C4-2B (cell line): ENCODE measurements at regions not wholly inside any gene's neighbourhood (a gene's known extent, or its start where the extent isn't known, plus 50 kb on each side); places are given as distances from the start of the nearest gene placed in this dataset.

Experiments used
- H3K27ac ChIP-seq: fragments of 450-650 bp; 2 replicates; pipeline ENCODE4 v1.5.1; 2017
- ZFX ChIP-seq: fragments of 450-650 bp; IDR thresholded peaks from 2 replicates; pipeline ENCODE4 v1.6.1; 2017
- TF ChIP-seq, protein P1 (sequence below): fragments of 450-650 bp; conservative IDR thresholded peaks from 2 replicates; pipeline ENCODE4 v1.5.1; 2017; ENCODE audit warnings: mild to moderate bottlenecking

DNA sequence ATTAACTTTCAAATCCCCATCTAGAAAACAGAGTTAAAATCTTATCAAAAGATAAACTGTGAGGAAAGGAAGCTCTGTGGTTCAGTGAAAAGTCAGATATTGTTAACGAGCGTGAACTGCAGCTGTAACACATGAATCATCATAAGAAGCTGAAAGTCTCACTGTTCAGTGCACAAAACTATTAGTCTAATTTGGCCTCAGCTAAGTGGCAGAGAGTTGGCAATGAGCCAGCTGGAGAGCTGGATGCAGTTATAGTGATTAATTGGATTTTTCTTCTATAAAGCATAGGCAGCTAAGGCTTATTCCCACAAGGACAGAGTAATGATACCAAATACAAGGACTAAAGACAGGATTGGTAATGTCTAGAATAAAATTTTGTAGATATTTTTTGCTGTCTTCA, 101.1 kb upstream of the ABCB5 start:
- H3K27ac ChIP-seq: no peak overlapping the region
- TF ChIP-seq ZFX: no peak
- TF ChIP-seq, protein P1, sequence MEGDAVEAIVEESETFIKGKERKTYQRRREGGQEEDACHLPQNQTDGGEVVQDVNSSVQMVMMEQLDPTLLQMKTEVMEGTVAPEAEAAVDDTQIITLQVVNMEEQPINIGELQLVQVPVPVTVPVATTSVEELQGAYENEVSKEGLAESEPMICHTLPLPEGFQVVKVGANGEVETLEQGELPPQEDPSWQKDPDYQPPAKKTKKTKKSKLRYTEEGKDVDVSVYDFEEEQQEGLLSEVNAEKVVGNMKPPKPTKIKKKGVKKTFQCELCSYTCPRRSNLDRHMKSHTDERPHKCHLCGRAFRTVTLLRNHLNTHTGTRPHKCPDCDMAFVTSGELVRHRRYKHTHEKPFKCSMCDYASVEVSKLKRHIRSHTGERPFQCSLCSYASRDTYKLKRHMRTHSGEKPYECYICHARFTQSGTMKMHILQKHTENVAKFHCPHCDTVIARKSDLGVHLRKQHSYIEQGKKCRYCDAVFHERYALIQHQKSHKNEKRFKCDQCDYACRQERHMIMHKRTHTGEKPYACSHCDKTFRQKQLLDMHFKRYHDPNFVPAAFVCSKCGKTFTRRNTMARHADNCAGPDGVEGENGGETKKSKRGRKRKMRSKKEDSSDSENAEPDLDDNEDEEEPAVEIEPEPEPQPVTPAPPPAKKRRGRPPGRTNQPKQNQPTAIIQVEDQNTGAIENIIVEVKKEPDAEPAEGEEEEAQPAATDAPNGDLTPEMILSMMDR: no peak

DNA sequence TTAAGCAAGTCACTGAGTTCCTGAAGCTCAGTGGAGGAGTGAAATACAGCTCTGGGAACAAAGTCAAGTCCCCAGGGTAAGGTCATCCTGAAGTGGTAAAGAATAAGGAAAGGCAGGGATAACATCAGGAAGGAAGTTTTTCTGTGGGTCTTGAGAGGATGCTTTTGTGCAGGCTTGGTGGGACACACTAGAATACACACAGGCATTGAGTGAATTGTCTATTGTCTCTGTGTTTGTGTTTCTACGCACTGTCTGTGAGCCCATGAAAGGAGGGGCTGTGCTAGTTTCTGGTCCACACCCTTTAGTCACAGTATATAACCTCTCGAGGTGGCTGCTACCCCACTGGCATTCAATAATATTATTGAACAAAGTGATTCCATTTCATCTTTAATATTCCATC, 95.8 kb upstream of the ABCB5 start:
- H3K27ac ChIP-seq: no peak overlapping the region
- TF ChIP-seq, protein P1: no peak
- no peak for TF ChIP-seq ZFX

DNA sequence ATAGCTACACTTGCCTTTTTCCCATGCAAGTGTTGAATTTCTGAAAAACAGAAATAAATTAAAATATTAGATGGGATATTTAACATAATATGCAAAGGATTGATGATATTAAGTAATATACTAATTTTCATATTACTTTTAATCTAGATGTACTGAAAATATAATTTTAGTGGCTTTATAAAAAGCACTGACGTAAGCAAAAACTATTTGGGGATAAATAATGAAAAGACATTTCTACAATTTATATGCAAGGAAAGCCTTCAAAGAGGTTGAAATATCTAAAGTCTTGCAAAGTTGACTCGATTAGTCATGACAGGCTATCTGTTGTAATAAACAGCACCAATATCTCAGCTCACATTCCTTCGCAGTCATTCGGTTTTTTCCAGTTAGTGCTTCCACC, 94.9 kb upstream of the ABCB5 start:
- no peak for TF ChIP-seq ZFX
- TF ChIP-seq, protein P1: no peak
- H3K27ac ChIP-seq: no peak overlapping the region

DNA sequence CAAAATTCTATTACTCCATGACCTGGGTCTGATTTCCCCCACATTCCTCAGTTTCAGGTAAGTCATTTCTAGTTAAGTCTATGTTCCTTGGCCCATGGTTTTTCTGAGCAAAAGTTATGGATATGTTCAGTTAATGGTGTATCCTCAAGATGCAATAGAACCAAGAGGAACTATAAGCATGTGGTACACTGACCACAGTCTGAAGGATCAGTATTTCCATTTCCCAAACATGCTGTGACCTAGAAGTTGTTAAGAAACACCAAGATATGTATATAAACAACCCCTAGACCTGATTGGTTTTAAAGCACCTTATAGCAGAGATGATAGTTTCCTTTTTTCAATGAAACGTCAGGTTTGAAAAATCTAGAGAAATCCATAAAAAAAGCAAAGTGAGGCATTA, 94.2 kb upstream of the ABCB5 start:
- no peak overlapping the region for H3K27ac ChIP-seq

DNA sequence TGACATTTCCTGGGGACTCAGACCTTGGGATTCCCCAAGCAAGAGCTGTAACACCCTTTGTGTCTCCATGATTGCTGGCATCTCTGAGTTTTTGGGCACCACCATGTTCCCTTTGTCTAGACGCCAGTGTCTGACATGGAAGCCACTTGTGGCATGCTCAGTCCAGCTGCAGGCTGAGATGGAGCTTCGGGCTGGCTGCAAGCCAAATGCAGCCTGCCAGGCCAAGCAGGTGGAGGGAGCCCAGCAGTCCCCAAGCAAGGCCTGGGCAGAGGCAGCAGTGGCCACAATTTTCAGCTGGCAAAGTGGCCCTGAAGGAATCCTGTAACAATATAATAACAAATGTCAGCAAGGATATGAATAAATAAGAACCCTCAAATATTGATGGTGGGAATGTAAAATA, 86.2 kb upstream of the ABCB5 start:
- TF ChIP-seq, protein P1: no peak
- H3K27ac ChIP-seq: no peak overlapping the region

More for the DNA sequence above, 94.2 kb upstream of the ABCB5 start:
- TF ChIP-seq, protein P1: no peak
- no peak for TF ChIP-seq ZFX

DNA sequence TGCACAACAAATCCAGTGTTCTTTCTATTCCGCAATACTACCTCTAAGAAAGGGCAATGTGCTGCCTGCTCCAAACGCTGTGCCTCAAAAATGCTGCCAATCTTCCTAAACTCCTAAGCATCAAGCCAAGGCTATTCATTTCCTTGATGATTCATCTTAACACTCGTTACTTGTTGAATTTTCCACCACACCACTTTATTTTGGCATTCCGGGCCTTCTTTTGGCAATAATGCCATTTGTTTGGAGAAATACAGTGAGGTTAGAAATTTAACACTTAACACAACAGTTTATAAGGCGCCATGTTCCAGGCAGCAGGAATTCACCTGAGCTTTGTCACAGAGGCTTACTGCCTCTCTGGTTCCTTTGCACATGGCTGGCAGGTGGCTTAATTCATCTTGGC, 82.6 kb upstream of the ABCB5 start:
- no peak overlapping the region for H3K27ac ChIP-seq

DNA sequence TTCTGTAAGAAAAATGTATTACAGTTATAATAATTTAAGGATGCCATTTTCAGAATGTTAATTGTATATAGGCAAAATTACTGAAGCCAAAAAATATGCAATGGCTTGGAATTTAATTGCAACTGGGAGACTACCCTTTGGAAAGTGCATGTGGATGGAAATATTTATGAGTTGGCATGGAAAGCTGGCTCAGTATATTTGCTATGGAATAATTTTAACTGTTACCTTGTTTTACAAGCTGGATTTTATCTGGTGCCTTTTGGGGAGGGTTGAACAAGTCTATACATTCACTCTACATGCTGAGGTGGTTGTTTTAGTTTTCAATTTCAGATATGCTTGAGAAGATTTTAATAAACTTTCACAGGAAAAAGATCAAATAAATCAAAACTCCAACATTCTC, 80.9 kb upstream of the ABCB5 start:
- H3K27ac ChIP-seq: no peak overlapping the region
- TF ChIP-seq ZFX: no peak
- TF ChIP-seq, protein P1: no peak

More for the DNA sequence above, 82.6 kb upstream of the ABCB5 start:
- TF ChIP-seq ZFX: no peak
- TF ChIP-seq, protein P1: no peak
